ENCODE measurements at regions not wholly inside any gene's neighbourhood (a gene's known extent, or its start where the extent isn't known, plus 50 kb on each side); places are given as distances from the start of the nearest gene placed in this dataset.

DNA sequence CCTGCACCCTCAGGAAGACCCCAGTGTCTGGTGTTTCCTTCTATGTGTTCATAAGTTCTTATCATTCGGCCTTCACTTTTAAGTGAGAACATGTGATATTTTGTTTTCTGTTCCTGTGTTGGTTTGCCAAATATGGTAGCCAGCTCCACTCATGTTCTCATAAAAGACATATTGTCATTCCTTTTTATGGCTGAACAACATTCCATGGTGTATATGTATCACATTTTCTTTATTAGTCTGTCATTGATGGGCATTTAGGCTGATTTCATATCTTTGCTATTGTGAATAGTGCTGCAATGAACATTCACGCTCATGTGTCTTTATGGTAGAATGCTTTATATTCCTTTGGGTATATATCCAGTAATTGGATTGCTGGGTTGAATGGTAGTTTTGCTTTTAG, 645.1 kb downstream of the SLC16A7 start:
- TF ChIP-seq BRCA1 (IDR thresholded peaks at IDR 0.05; ENCODE audit: low read depth, low read length) (no peak), KDM1A (IDR thresholded peaks at IDR 0.05; ENCODE audit: borderline replicate concordance, low read length) (no peak)
